HepG2 (cell line): ENCODE measurements at regions not wholly inside any gene's neighbourhood (a gene's known extent, or its start where the extent isn't known, plus 50 kb on each side); places are given as distances from the start of the nearest gene placed in this dataset.

Experiments used
- ATAC-seq: fragments of 200-7000 bp; cut with Tn5 transposase; 3 replicates; pipeline ENCODE4 v1.9.1; 2020; ENCODE audit warnings: mild to moderate bottlenecking, moderate library complexity
- BruUV-seq: library from RNA; stranded (reverse); fragments of 400-500 nt; replicated peaks from 2 replicates; lab custom pipeline; 2021; lab: Mats Ljungman, UMichigan
- CTCF ChIA-PET: fragments of 300-600 bp; formaldehyde crosslinking; extraction: SDS; loops from one replicate; lab custom pipeline; 2021; ENCODE audit warnings: low total read pairs, inconsistent platforms, low intra/inter-chr PET ratio; lab: Yijun Ruan, JAX
- POLR2A ChIA-PET: fragments of 350-600 bp; sonication (Branson Sonifier 250); formaldehyde crosslinking; loops from one replicate; lab custom pipeline; 2020; ENCODE audit warnings: antibody characterized with exemption, inconsistent platforms; lab: Yijun Ruan, JAX
- DNase-seq: peaks from one replicate; pipeline ENCODE4 v3.0.0-alpha.2; 2015; ENCODE audit warnings: low spot score
- FAIRE-seq: peaks from 3 replicates; lab custom pipeline; 2011; peaks lifted over from hg19 to GRCh38; lab: Jason Lieb, UNC
- H2AFZ ChIP-seq: one replicate; pipeline ENCODE4 v1.6.1; 2011; ENCODE audit warnings: low read length, inconsistent platforms
- H3K27ac ChIP-seq: fragments of 300-600 bp; 3 replicates; pipeline ENCODE4 v1.8.0; 2011; ENCODE audit warnings: mixed run types, mild to moderate bottlenecking, mixed read lengths, low read length, inconsistent platforms; ENCODE audit not compliant: insufficient read depth; ENCODE audit errors: extremely low read length
- H3K27me3 ChIP-seq, 2 experiments: fragments of 200-600 bp in 1 of 2; 2 replicates in 1 of 2; 3 replicates in 1 of 2; pipeline versions ENCODE4 v1.6.0 to v1.8.0; 2011; ENCODE audit warnings: low read length in 2 of 2, mild to moderate bottlenecking in 2 of 2, moderate library complexity in 2 of 2, inconsistent platforms in 1 of 2; ENCODE audit not compliant: insufficient read depth in 2 of 2, control insufficient read depth in 1 of 2
- H3K36me3 ChIP-seq, 2 experiments: fragments of 200-600 bp in 1 of 2; replicated peaks in 1 of 2; 2 replicates in 1 of 2; 3 replicates in 1 of 2; pipeline versions ENCODE4 v1.5.1 to v1.8.0; 2011; ENCODE audit warnings: low read length in 2 of 2, inconsistent platforms in 1 of 2; ENCODE audit not compliant: insufficient read depth in 2 of 2, control insufficient read depth in 1 of 2
- H3K4me1 ChIP-seq: 2 replicates; pipeline ENCODE4 v1.5.1; 2012; ENCODE audit warnings: low read length, inconsistent platforms; ENCODE audit not compliant: insufficient read depth
- H3K4me2 ChIP-seq: 2 replicates; pipeline ENCODE4 v1.6.0; 2011; ENCODE audit warnings: low read depth, low read length, inconsistent platforms
- H3K4me3 ChIP-seq, 3 experiments: fragments of 200-600 bp in 1 of 3; sonication (generic), shearing (Covaris generic) in 1 of 3; replicated peaks in 1 of 3; 2 replicates each; pipeline ENCODE4 v1.5.1; 2011 to 2016; ENCODE audit warnings: low read length in 3 of 3, inconsistent platforms in 2 of 3, low read depth in 2 of 3, mild to moderate bottlenecking in 2 of 3, control low read depth in 1 of 3, mixed read lengths in 1 of 3; ENCODE audit not compliant: insufficient read depth in 1 of 3
- H3K79me2 ChIP-seq: one replicate; pipeline ENCODE4 v1.6.1; 2011; ENCODE audit warnings: low read length, inconsistent platforms; ENCODE audit not compliant: insufficient read depth
- H3K9ac ChIP-seq: 2 replicates; pipeline ENCODE4 v1.6.0; 2011; ENCODE audit warnings: mild to moderate bottlenecking, low read depth, low read length, inconsistent platforms; ENCODE audit not compliant: insufficient read depth
- H3K9me3 ChIP-seq: 2 replicates; pipeline ENCODE4 v1.5.1; 2012; ENCODE audit warnings: mild to moderate bottlenecking, low read length
- H4K20me1 ChIP-seq: 2 replicates; pipeline ENCODE4 v1.6.0; 2011; ENCODE audit warnings: inconsistent platforms, mild to moderate bottlenecking, low read length, moderate library complexity; ENCODE audit not compliant: insufficient read depth
- HMGA1 ChIP-seq: sonication (generic); formaldehyde crosslinking; conservative IDR thresholded peaks from 2 replicates; pipeline ENCODE4 v1.4.0; 2020; ENCODE audit warnings: missing genetic modification reagents
- NAIF1 ChIP-seq: sonication (generic); formaldehyde crosslinking; IDR thresholded peaks from 2 replicates; pipeline ENCODE4 v1.5.0; 2020; ENCODE audit warnings: mild to moderate bottlenecking, missing genetic modification reagents, borderline replicate concordance
- SOX13 ChIP-seq, 3 experiments: fragments of 450-650 bp in 1 of 3; sonication (generic) in 1 of 3; formaldehyde crosslinking in 1 of 3; IDR thresholded peaks in 2 of 3; conservative IDR thresholded peaks in 1 of 3; 2 replicates each; pipeline versions ENCODE4 v1.5.0 to v1.6.1; 2016 to 2020; ENCODE audit warnings: antibody characterized with exemption in 1 of 3, mild to moderate bottlenecking in 1 of 3, missing compliant biosample characterization in 1 of 3, missing genetic modification reagents in 1 of 3, moderate library complexity in 1 of 3
- TBL1XR1 ChIP-seq: fragments of 150-350 bp; IDR thresholded peaks from 2 replicates; pipeline ENCODE4 v1.6.1; 2014; ENCODE audit warnings: borderline replicate concordance, low read length; ENCODE audit not compliant: partially characterized antibody
- ZNF12 ChIP-seq: sonication (generic); formaldehyde crosslinking; IDR thresholded peaks from 2 replicates; pipeline ENCODE4 v1.5.0; 2020; ENCODE audit warnings: missing genetic modification reagents
- ZNF615 ChIP-seq: sonication (generic); formaldehyde crosslinking; IDR thresholded peaks from 2 replicates; pipeline ENCODE4 v1.5.0; 2020; ENCODE audit warnings: mild to moderate bottlenecking, missing genetic modification reagents, borderline replicate concordance
- WGBS: methylation state at CpG from one replicate; pipeline ENCODE4 v1.1.6; 2017; ENCODE audit warnings: low lambda C conversion rate; 5-methylcytosine and 5-hydroxymethylcytosine counted together
- in situ Hi-C: cut with HindIII; loops from 2 replicates; pipeline ENCODE4 v1.10.0; 2017; ENCODE audit warnings: low pct_unique_long_range_greater_than_20kb; ENCODE audit not compliant: extremely low pct_ligation_motif_present
- intact Hi-C: fragments of 100-400 bp; cut with micrococcal nuclease; formaldehyde crosslinking; loops from one replicate; pipeline ENCODE4 v1.10.0; 2022; ENCODE audit not compliant: unreplicated experiment
- TF ChIP-seq, protein P1 (sequence below): sonication (generic); formaldehyde crosslinking; IDR thresholded peaks from 2 replicates; pipeline ENCODE4 v1.4.0; 2020; ENCODE audit warnings: missing genetic modification reagents, mild to moderate bottlenecking, borderline replicate concordance
- TF ChIP-seq, protein P2 (sequence below): sonication (generic); formaldehyde crosslinking; IDR thresholded peaks from 2 replicates; pipeline ENCODE4 v1.4.0; 2020; ENCODE audit warnings: missing genetic modification reagents, borderline replicate concordance
- TF ChIP-seq, protein P3 (sequence below): sonication (generic); formaldehyde crosslinking; IDR thresholded peaks from 2 replicates; pipeline ENCODE4 v1.5.0; 2020; ENCODE audit warnings: mild to moderate bottlenecking, missing genetic modification reagents
- TF ChIP-seq, protein P4 (sequence below): sonication (generic); formaldehyde crosslinking; IDR thresholded peaks from 2 replicates; pipeline ENCODE4 v1.5.1; 2020; ENCODE audit warnings: missing genetic modification reagents, mild to moderate bottlenecking, borderline replicate concordance

DNA sequence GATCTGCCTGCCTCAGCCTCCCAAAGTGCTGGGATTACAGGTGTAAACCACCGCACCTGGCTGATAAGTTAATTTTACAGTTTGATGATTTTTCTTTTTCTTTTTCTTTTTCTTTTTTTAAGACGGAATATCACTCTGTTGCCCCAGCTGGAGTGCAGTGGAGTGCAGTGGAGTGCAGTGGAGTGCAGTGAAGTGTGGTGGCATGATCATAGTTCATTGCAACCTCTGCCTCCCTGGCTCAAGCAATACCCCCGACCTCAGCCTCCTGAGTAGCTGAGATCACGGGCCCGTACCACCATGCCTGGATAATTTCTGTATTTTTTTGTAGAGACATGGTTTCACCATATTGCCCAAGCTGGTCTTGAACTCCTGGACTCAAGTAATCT lies 84.4 kb upstream of the CXADR start:
- Histone ChIP-seq H3K4me2 (no peak overlapping the region), H3K27me3 (no peaks in the 10 kb centered on the region), H3K9ac (no peak overlapping the region), H3K79me2 (no peaks in the 10 kb centered on the region), H4K20me1 (no peaks in the 10 kb centered on the region), H3K36me3 (no peaks in the 10 kb centered on the region), H3K9me3 (no peaks in the 10 kb centered on the region), H2AFZ (no peak overlapping the region), H3K4me3 (no peak overlapping the region), H3K27ac (no peak overlapping the region), H3K4me1 (no peaks in the 10 kb centered on the region)
- intact Hi-C loops (no loop called here), in situ Hi-C loops (no loop called here)
- TF ChIP-seq, protein P1, sequence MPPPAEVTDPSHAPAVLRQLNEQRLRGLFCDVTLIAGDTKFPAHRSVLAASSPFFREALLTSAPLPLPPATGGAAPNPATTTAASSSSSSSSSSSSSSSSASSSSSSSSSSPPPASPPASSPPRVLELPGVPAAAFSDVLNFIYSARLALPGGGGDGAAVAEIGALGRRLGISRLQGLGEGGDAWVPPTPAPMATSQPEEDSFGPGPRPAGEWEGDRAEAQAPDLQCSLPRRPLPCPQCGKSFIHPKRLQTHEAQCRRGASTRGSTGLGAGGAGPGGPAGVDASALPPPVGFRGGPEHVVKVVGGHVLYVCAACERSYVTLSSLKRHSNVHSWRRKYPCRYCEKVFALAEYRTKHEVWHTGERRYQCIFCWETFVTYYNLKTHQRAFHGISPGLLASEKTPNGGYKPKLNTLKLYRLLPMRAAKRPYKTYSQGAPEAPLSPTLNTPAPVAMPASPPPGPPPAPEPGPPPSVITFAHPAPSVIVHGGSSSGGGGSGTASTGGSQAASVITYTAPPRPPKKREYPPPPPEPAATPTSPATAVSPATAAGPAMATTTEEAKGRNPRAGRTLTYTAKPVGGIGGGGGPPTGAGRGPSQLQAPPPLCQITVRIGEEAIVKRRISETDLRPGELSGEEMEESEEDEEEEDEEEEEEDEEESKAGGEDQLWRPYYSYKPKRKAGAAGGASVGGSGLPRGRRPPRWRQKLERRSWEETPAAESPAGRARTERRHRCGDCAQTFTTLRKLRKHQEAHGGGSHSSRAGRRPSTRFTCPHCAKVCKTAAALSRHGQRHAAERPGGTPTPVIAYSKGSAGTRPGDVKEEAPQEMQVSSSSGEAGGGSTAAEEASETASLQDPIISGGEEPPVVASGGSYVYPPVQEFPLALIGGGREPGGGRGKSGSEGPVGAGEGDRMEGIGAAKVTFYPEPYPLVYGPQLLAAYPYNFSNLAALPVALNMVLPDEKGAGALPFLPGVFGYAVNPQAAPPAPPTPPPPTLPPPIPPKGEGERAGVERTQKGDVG (CRISPR knock-in tag), result no peak
- TF ChIP-seq, protein P2, sequence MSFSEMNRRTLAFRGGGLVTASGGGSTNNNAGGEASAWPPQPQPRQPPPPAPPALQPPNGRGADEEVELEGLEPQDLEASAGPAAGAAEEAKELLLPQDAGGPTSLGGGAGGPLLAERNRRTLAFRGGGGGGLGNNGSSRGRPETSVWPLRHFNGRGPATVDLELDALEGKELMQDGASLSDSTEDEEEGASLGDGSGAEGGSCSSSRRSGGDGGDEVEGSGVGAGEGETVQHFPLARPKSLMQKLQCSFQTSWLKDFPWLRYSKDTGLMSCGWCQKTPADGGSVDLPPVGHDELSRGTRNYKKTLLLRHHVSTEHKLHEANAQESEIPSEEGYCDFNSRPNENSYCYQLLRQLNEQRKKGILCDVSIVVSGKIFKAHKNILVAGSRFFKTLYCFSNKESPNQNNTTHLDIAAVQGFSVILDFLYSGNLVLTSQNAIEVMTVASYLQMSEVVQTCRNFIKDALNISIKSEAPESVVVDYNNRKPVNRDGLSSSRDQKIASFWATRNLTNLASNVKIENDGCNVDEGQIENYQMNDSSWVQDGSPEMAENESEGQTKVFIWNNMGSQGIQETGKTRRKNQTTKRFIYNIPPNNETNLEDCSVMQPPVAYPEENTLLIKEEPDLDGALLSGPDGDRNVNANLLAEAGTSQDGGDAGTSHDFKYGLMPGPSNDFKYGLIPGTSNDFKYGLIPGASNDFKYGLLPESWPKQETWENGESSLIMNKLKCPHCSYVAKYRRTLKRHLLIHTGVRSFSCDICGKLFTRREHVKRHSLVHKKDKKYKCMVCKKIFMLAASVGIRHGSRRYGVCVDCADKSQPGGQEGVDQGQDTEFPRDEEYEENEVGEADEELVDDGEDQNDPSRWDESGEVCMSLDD (CRISPR knock-in tag), result no peak
- TF ChIP-seq ZNF12 (CRISPR knock-in tag), result no peak
- no peak for TF ChIP-seq SOX13 (IDR thresholded peaks at IDR 0.05)
- TF ChIP-seq SOX13 (CRISPR knock-in tag; conservative IDR thresholded peaks at IDR 0.05 in 1 of 2, IDR thresholded peaks at IDR 0.05 in 1 of 2), result no peak
- TF ChIP-seq TBL1XR1, result no peak
- no peak for TF ChIP-seq NAIF1 (CRISPR knock-in tag)
- TF ChIP-seq, protein P3, sequence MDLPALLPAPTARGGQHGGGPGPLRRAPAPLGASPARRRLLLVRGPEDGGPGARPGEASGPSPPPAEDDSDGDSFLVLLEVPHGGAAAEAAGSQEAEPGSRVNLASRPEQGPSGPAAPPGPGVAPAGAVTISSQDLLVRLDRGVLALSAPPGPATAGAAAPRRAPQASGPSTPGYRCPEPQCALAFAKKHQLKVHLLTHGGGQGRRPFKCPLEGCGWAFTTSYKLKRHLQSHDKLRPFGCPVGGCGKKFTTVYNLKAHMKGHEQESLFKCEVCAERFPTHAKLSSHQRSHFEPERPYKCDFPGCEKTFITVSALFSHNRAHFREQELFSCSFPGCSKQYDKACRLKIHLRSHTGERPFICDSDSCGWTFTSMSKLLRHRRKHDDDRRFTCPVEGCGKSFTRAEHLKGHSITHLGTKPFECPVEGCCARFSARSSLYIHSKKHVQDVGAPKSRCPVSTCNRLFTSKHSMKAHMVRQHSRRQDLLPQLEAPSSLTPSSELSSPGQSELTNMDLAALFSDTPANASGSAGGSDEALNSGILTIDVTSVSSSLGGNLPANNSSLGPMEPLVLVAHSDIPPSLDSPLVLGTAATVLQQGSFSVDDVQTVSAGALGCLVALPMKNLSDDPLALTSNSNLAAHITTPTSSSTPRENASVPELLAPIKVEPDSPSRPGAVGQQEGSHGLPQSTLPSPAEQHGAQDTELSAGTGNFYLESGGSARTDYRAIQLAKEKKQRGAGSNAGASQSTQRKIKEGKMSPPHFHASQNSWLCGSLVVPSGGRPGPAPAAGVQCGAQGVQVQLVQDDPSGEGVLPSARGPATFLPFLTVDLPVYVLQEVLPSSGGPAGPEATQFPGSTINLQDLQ (CRISPR knock-in tag), result no peak
- TF ChIP-seq, protein P4, sequence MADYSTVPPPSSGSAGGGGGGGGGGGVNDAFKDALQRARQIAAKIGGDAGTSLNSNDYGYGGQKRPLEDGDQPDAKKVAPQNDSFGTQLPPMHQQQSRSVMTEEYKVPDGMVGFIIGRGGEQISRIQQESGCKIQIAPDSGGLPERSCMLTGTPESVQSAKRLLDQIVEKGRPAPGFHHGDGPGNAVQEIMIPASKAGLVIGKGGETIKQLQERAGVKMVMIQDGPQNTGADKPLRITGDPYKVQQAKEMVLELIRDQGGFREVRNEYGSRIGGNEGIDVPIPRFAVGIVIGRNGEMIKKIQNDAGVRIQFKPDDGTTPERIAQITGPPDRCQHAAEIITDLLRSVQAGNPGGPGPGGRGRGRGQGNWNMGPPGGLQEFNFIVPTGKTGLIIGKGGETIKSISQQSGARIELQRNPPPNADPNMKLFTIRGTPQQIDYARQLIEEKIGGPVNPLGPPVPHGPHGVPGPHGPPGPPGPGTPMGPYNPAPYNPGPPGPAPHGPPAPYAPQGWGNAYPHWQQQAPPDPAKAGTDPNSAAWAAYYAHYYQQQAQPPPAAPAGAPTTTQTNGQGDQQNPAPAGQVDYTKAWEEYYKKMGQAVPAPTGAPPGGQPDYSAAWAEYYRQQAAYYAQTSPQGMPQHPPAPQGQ (CRISPR knock-in tag), result no peak
- no peak for TF ChIP-seq ZNF615 (CRISPR knock-in tag)
- TF ChIP-seq HMGA1 (CRISPR knock-in tag), result no peak
- DNase-seq (no peak), FAIRE-seq (no peak), ATAC-seq (no peak)
- 67% methylated on average over 5 of the region's 5 CpGs for WGBS
- POLR2A ChIA-PET, result no interaction called here
- CTCF ChIA-PET, result no interaction called here
- BruUV-seq, result no TSS peak
